A673 (cell line): ENCODE measurements at regions not wholly inside any gene's neighbourhood (a gene's known extent, or its start where the extent isn't known, plus 50 kb on each side); places are given as distances from the start of the nearest gene placed in this dataset.

Experiments
- BruUV-seq: library from RNA; stranded (reverse); fragments of 400-500 nt; replicated peaks from 2 replicates; lab custom pipeline; 2021; lab: Mats Ljungman, UMichigan
- CTCF ChIA-PET: fragments of 300-600 bp; sonication (Branson Sonifier 250); formaldehyde crosslinking; loops from one replicate; lab custom pipeline; 2022; ENCODE audit warnings: antibody characterized with exemption; lab: Charles Lee
- POLR2A ChIA-PET: fragments of 300-600 bp; sonication (Branson Sonifier 250); formaldehyde crosslinking; loops from one replicate; lab custom pipeline; 2022; ENCODE audit warnings: antibody characterized with exemption; ENCODE audit not compliant: low non-redundant PET; lab: Charles Lee
- DNase-seq: peaks from one replicate; pipeline ENCODE4 v3.0.0-alpha.2; 2015; ENCODE audit warnings: low spot score
- H3K27ac ChIP-seq: fragments of 200-600 bp; sonication (generic); 2 replicates; pipeline ENCODE4 v1.5.1; 2016; ENCODE audit warnings: mixed run types, low read depth, mild to moderate bottlenecking, mixed read lengths, antibody characterized with exemption, low read length; ENCODE audit not compliant: poor library complexity, severe bottlenecking
- H3K27me3 ChIP-seq: fragments of 200-600 bp; sonication (generic); replicated peaks from 2 replicates; pipeline ENCODE4 v1.6.1; 2017; ENCODE audit warnings: mixed run types, low read depth, mild to moderate bottlenecking, mixed read lengths, antibody characterized with exemption, low read length; ENCODE audit not compliant: insufficient read depth, poor library complexity
- H3K36me3 ChIP-seq: fragments of 200-600 bp; sonication (generic); 2 replicates; pipeline ENCODE4 v1.6.1; 2016; ENCODE audit warnings: mixed run types, mild to moderate bottlenecking, mixed read lengths, antibody characterized with exemption, low read length; ENCODE audit not compliant: insufficient read depth, poor library complexity, severe bottlenecking
- H3K4me1 ChIP-seq: fragments of 200-600 bp; sonication (generic); 2 replicates; pipeline ENCODE4 v1.6.1; 2017; ENCODE audit warnings: mixed run types, mild to moderate bottlenecking, mixed read lengths, antibody characterized with exemption, low read length; ENCODE audit not compliant: insufficient read depth, poor library complexity, severe bottlenecking
- H3K4me3 ChIP-seq: fragments of 200-600 bp; sonication (generic); 2 replicates; pipeline ENCODE4 v1.5.1; 2016; ENCODE audit warnings: low read depth, mixed run types, mild to moderate bottlenecking, mixed read lengths, low read length; ENCODE audit not compliant: poor library complexity, severe bottlenecking
- H3K9me3 ChIP-seq: fragments of 200-600 bp; sonication (generic); 2 replicates; pipeline ENCODE4 v1.6.1; 2016; ENCODE audit warnings: mixed run types, low read depth, mild to moderate bottlenecking, mixed read lengths, antibody characterized with exemption, low read length; ENCODE audit not compliant: poor library complexity, severe bottlenecking
- CTCF ChIP-seq: fragments of 300-800, 200-600 bp; sonication (generic); conservative IDR thresholded peaks from 2 replicates; pipeline ENCODE4 v1.5.1; 2017; ENCODE audit warnings: low read depth, mild to moderate bottlenecking, antibody characterized with exemption, low read length, moderate library complexity, mixed read lengths
- EZH2 ChIP-seq: fragments of 200-600 bp; sonication (generic); IDR thresholded peaks from 2 replicates; pipeline ENCODE4 v1.6.1; 2017; ENCODE audit warnings: borderline replicate concordance, low read depth, mild to moderate bottlenecking, mixed read lengths, antibody characterized with exemption, low read length; ENCODE audit not compliant: poor library complexity, severe bottlenecking
- intact Hi-C: fragments of 100-400 bp; cut with micrococcal nuclease; formaldehyde crosslinking; loops from one replicate; pipeline ENCODE4 v1.10.0; 2022; ENCODE audit not compliant: unreplicated experiment

- H3K36me3 ChIP-seq: no peaks in the 10 kb centered on the region
- no peak for TF ChIP-seq EZH2
- TF ChIP-seq CTCF: no peak
- DNase-seq: no peak
- H3K9me3 ChIP-seq: no peaks in the 10 kb centered on the region
- H3K27ac ChIP-seq: no peak overlapping the region
- H3K27me3 ChIP-seq: no peaks in the 10 kb centered on the region
- intact Hi-C loops: no loop called here
- no peak overlapping the region for H3K4me3 ChIP-seq
- no peaks in the 10 kb centered on the region for H3K4me1 ChIP-seq
- BruUV-seq: no TSS peak
- POLR2A ChIA-PET: no interaction called here
- CTCF ChIA-PET: no interaction called here
Observed at GRCh38 chr2:185939858-185940257, 201.3 kb downstream of the FSIP2 start.

DNA sequence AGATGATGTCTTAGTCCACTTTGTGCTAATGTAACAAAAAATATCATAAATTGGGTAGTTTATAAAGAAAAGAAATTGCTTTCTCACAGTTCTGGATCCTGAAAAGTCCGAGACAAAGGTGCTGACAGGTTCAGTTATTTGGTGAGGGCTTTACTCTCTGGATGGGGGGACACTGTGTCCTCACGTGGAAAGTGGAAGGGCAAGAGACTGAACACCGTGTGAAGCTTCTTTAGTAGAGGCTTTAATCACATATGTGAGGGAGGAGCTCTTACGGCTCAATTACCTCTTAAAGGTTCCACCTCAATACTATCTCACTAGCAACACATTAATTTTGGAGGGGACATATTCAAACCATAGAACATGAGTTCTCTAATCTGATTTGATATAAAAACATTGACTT is 204.3 kb downstream of the FSIP2 start:
- no peak for DNase-seq
- TF ChIP-seq CTCF (no peak), EZH2 (no peak)
- Histone ChIP-seq H3K36me3 (no peaks in the 10 kb centered on the region), H3K27ac (no peak overlapping the region), H3K4me3 (no peak overlapping the region), H3K27me3 (no peaks in the 10 kb centered on the region), H3K4me1 (no peaks in the 10 kb centered on the region), H3K9me3 (no peaks in the 10 kb centered on the region)
- CTCF ChIA-PET: no interaction called here
- intact Hi-C loops: no loop called here
- BruUV-seq: no TSS peak
- POLR2A ChIA-PET: no interaction called here

GRCh38 chr2:185947722-185948121 is 209.1 kb downstream of the FSIP2 start:
- POLR2A ChIA-PET: no interaction called here
- no peak for TF ChIP-seq EZH2
- TF ChIP-seq CTCF: no peak
- DNase-seq: no peak
- CTCF ChIA-PET: no interaction called here
- no TSS peak for BruUV-seq
- intact Hi-C loops: no loop called here
- H3K4me3 ChIP-seq: no peak overlapping the region
- no peaks in the 10 kb centered on the region for H3K4me1 ChIP-seq
- no peaks in the 10 kb centered on the region for H3K27me3 ChIP-seq
- H3K9me3 ChIP-seq: no peaks in the 10 kb centered on the region
- H3K27ac ChIP-seq: no peak overlapping the region
- H3K36me3 ChIP-seq: no peaks in the 10 kb centered on the region
